Pancreas (tissue), 10 donors: ENCODE measurements at regions not wholly inside any gene's neighbourhood (a gene's known extent, or its start where the extent isn't known, plus 50 kb on each side); places are given as distances from the start of the nearest gene placed in this dataset.

Experiments used
- ATAC-seq, 4 donors: fragments of 200-7000 bp; cut with Tn5 transposase; one replicate each; pipeline versions ENCODE4 v1.8.0 to v1.9.1; 2020; ENCODE audit warnings: mild to moderate bottlenecking in 4 of 4, moderate library complexity in 4 of 4
- DNase-seq, 6 donors: peaks; one replicate each; pipeline ENCODE4 v3.0.0-alpha.2; 2020
- FAIRE-seq: peaks from 2 replicates; lab custom pipeline; 2012; peaks lifted over from hg19 to GRCh38; lab: Jason Lieb, UNC
- H3K27ac ChIP-seq, 4 donors: fragments of 200-600 bp; sonication (generic); 1 replicate in 3 of 4; 2 replicates in 1 of 4; pipeline versions ENCODE4 v1.5.0 to v1.8.0; 2020
- H3K27me3 ChIP-seq, 4 donors: fragments of 200-600 bp; one replicate each; pipeline ENCODE4 v1.8.0; 2021
- H3K36me3 ChIP-seq, 3 donors: fragments of 200-600 bp; sonication (generic) in 1 of 3; one replicate each; pipeline versions ENCODE4 v1.5.0 to v1.8.0; 2020 to 2021
- H3K4me1 ChIP-seq, 3 donors: fragments of 200-600 bp; one replicate each; pipeline ENCODE4 v1.8.0; 2021
- H3K4me3 ChIP-seq, 4 donors: fragments of 200-600 bp; sonication (generic) in 2 of 4; one replicate each; pipeline versions ENCODE4 v1.5.0 to v1.8.0; 2020 to 2021
- H3K9me3 ChIP-seq, 4 donors: fragments of 200-600 bp; one replicate each; pipeline ENCODE4 v1.8.0; 2021
- WGBS, 2 donors: extraction: QIAGEN DNeasy Blood & Tissue Kit; methylation state at CpG; one replicate each; pipeline ENCODE4 v1.1.7; 2013; 5-methylcytosine and 5-hydroxymethylcytosine counted together
- intact Hi-C, 3 donors: fragments of 100-400 bp; cut with DNase I; formaldehyde crosslinking; loops; one replicate each; pipeline versions ENCODE4 v1.11.1 to v1.14.2; 2022
- TF ChIP-seq, protein P1 (sequence below), 4 donors: fragments of 200-600 bp; sonication (generic) in 3 of 4; IDR thresholded peaks; one replicate each; pipeline versions ENCODE4 v1.5.0 to v1.8.0; 2021; ENCODE audit warnings: antibody characterized with exemption in 4 of 4
- donor health status: healthy with polysubstance abuse.
- donor health status: DM: no; HTN: no; CAD: no; lungs with moderate emphysema.
- donor health status: DM: no; HTN: no; CAD: no.
- donor health status: control.
- donor health status: control.
- donor health status: Bipolar disorder and iron deficiency.
- donor health status: DM: yes; HTN: yes; CAD: no.
- donor health status: DM: no; HTN: no; CAD: no.
- donor health status: DM: no; HTN: no; CAD: no.
- donor health status: DM: yes; HTN: yes; CAD: no.

DNA sequence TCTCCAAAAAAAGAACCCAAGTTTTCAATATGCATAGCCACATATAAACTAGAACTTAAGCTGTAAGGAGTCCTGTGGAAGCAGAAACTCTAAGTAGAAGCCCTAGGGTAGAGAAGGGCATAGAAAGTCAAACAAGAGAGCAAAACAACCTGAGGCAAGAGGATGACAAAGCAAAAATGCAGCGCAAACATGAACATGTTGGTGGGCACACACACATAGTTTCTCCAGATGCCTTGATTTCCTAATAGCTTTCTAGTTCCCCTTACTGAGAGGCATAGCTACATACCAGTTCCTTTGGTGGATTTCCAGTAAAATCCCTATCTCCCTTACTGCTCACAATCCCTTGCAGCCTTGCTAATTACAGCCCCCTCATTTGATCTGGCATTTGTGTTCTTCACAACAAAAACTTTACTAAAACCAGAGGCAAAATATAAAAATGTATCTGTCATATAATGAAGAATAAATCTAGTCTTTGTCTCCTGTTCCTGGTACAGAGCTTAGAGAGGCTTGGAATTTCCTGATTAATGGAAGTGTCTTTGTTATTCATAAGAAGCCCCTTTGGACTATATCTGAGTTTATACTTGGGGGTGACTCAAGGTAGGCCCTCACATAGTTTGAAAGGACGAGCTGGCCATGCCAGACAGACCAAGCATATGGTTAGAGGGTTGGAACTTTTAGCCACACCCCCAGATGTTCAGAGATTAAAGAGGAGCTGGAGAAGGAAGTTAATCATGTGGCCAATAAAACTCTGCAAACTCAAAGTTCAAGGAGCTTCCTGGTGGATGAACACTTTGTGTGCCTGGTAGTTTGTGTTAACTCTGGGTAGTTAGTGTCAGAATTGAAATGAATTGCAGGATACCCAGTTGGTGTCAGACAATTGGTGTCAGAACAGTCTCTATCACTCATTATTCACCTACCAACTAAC is 52.7 kb upstream of the ZCCHC13 start:
- no peak for DNase-seq
- Histone ChIP-seq H3K36me3 (no peaks in the 10 kb centered on the region), H3K4me3 (no peak overlapping the region), H3K27me3 (no peaks in the 10 kb centered on the region), H3K4me1 (no peaks in the 10 kb centered on the region), H3K27ac (no peak overlapping the region), H3K9me3 (no peaks in the 10 kb centered on the region)
- intact Hi-C loops = no loop called here
- FAIRE-seq = peak; percentile 69
- WGBS, 2 donors = 56 to 83% methylated on average over 2 of the region's 2 CpGs
- TF ChIP-seq, protein P1, sequence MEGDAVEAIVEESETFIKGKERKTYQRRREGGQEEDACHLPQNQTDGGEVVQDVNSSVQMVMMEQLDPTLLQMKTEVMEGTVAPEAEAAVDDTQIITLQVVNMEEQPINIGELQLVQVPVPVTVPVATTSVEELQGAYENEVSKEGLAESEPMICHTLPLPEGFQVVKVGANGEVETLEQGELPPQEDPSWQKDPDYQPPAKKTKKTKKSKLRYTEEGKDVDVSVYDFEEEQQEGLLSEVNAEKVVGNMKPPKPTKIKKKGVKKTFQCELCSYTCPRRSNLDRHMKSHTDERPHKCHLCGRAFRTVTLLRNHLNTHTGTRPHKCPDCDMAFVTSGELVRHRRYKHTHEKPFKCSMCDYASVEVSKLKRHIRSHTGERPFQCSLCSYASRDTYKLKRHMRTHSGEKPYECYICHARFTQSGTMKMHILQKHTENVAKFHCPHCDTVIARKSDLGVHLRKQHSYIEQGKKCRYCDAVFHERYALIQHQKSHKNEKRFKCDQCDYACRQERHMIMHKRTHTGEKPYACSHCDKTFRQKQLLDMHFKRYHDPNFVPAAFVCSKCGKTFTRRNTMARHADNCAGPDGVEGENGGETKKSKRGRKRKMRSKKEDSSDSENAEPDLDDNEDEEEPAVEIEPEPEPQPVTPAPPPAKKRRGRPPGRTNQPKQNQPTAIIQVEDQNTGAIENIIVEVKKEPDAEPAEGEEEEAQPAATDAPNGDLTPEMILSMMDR (IDR thresholded peaks at IDR 0.05) = no peak
- ATAC-seq = peak in 3 of 4 donors; percentile 28 to 59 (median 50)

DNA sequence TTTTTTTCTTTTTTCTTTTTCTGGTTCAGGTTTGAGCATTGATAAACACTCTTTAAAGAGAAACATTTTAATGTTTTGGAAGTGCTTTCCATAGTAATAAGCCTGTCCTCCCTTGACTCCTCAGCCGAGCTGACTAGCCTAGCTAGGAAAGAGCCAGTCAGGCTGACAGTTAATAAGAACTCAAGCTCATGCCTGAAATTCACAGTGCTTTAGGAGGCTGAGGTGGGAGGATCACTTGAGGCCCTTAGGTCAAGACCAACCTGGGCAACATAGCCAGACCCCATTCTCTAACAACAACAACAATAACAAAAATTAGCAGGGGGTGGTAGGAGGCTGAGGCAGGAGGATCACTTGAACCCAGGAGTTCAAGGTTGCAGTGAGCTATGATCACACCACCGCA is 53.4 kb upstream of the ZCCHC13 start:
- 80 to 88% methylated on average over 2 of the region's 2 CpGs for WGBS, 2 donors
- FAIRE-seq (no peak), DNase-seq (no peak), ATAC-seq (no peak)
- no peaks in the 10 kb centered on the region for H3K9me3 ChIP-seq
- H3K4me3 ChIP-seq = no peak overlapping the region
- H3K36me3 ChIP-seq = no peaks in the 10 kb centered on the region
- H3K4me1 ChIP-seq = no peaks in the 10 kb centered on the region
- intact Hi-C loops = no loop called here
- H3K27me3 ChIP-seq = no peaks in the 10 kb centered on the region
- TF ChIP-seq, protein P1 (IDR thresholded peaks at IDR 0.05) = no peak
- H3K27ac ChIP-seq = no peak overlapping the region

DNA sequence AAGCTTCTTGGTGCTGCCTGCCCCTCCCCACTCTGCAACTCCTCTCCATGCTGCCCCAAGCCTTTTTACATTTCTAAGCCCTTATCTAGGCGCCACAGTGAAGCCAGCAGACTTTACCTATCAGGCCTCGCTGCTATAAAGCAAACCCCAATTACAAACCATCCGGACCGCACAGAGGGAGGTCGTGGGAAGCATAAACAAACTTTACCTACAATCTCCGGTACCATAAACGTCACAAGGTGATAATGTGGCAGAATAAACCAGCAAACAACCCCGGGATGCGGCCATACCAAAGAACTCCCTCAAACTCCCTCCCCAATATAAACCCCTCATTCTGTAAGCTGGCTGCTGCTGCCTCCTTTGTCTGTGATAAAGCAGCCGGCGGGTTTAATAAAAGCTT is 54.0 kb upstream of the ZCCHC13 start:
- H3K9me3 ChIP-seq = no peaks in the 10 kb centered on the region
- FAIRE-seq (no peak), DNase-seq (no peak), ATAC-seq (no peak)
- intact Hi-C loops = no loop called here
- no peaks in the 10 kb centered on the region for H3K4me1 ChIP-seq
- 51 to 81% methylated on average over 11 of the region's 11 CpGs for WGBS, 2 donors
- no peaks in the 10 kb centered on the region for H3K27me3 ChIP-seq
- TF ChIP-seq, protein P1 (IDR thresholded peaks at IDR 0.05) = no peak
- no peak overlapping the region for H3K4me3 ChIP-seq
- H3K36me3 ChIP-seq = no peaks in the 10 kb centered on the region
- no peak overlapping the region for H3K27ac ChIP-seq

DNA sequence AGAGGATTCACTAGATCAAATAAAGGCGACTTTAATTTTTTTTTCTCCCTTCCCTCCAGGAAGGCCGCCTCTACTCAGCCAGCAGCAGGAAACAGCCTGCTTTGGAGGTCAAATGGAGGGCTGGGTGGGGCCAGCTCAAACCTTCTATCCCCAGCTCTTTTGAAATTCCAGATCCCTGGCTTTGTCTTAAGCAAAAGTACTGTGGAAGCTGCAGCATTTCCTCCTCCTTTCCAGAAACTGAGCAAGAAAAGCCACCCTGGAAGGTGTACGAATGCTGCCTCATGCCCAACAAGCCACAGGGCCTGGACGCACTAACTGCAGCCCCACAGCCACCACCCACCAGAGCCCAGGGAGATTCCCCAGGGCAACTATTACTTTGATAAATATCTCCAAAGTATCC is 55.1 kb upstream of the ZCCHC13 start:
- DNase-seq (no peak), FAIRE-seq (no peak), ATAC-seq (peak in 2 of 4 donors; percentile 37 to 44)
- no peaks in the 10 kb centered on the region for H3K36me3 ChIP-seq
- H3K27ac ChIP-seq = no peak overlapping the region
- H3K4me1 ChIP-seq = no peaks in the 10 kb centered on the region
- WGBS, 2 donors = 55 to 70% methylated on average over 4 of the region's 4 CpGs
- H3K9me3 ChIP-seq = no peaks in the 10 kb centered on the region
- intact Hi-C loops = no loop called here
- TF ChIP-seq, protein P1 (IDR thresholded peaks at IDR 0.05) = no peak
- no peak overlapping the region for H3K4me3 ChIP-seq
- no peaks in the 10 kb centered on the region for H3K27me3 ChIP-seq

DNA sequence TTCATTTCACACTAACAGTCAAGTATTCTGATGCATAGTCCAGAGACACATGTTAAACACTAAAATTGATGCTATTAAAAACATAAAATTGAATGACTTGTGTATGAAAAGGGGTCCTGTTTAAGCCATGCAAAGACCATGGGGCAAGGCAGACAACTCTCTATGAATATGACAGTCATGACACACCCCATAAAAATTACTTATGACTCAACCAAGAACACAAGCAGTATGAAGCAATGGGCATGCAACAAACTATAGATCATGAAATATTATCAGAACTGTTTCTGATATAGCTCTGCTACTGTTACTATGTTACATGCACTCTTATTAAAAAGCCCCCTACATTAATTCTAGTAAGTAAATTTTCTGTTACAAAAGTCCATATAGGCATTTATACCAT is 57.5 kb upstream of the ZCCHC13 start:
- intact Hi-C loops = no loop called here
- Histone ChIP-seq H3K36me3 (no peaks in the 10 kb centered on the region), H3K4me1 (no peaks in the 10 kb centered on the region), H3K9me3 (no peaks in the 10 kb centered on the region), H3K4me3 (no peak overlapping the region), H3K27me3 (no peaks in the 10 kb centered on the region), H3K27ac (no peak overlapping the region)
- no peak for FAIRE-seq
- DNase-seq = no peak
- no peak for ATAC-seq
- TF ChIP-seq, protein P1 (IDR thresholded peaks at IDR 0.05) = no peak
